NCI-H2227 (cell line): ENCODE measurements at regions not wholly inside any gene's neighbourhood (a gene's known extent, or its start where the extent isn't known, plus 50 kb on each side); places are given as distances from the start of the nearest gene placed in this dataset.

Experiments used
- DNase-seq: peaks from one replicate; lab custom pipeline; 2025; ENCODE audit not compliant: unreplicated experiment; lab: John Stamatoyannopoulos, UW

GRCh38 chr1:80751204-80751603, 1049.5 kb upstream of the ADGRL2 start:
- no peak for DNase-seq

DNA sequence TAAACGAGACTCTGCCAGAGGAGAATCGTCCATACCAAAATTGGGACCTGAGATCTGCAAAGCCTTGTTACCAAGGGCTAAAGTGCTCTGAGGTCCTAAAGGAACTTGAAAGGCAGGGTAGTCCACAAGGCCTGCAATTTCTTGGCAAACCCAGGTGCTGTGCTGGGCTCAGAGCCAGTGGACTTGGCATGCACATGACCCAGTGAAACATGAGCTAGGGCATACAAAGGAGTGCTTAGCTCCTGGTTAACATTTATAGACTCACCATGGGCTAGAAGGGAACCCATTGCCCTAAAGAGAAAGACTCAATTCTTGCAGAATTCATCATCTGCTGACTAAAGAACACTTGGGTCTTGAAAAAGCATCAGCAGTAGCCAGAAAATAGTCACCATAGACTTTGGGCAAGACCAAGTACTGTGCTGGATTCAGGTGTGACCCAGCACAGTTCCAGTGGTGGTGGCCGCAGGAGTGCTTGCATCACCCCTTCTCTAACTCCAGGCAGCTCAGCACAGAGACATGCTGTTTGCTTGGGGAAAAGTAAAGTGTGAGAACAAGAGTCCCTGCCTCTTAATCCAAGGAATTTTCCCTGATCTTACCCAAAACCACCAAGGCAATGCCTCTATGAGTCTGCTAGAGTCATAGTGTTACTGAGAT, 1069.4 kb upstream of the ADGRL2 start:
- DNase-seq: no peak

- DNase-seq: no peak
Observed at GRCh38 chr1:80722611-80723010, 1078.1 kb upstream of the ADGRL2 start.

- DNase-seq: no peak
Observed at GRCh38 chr1:80706526-80706925, 1094.2 kb upstream of the ADGRL2 start.

DNA sequence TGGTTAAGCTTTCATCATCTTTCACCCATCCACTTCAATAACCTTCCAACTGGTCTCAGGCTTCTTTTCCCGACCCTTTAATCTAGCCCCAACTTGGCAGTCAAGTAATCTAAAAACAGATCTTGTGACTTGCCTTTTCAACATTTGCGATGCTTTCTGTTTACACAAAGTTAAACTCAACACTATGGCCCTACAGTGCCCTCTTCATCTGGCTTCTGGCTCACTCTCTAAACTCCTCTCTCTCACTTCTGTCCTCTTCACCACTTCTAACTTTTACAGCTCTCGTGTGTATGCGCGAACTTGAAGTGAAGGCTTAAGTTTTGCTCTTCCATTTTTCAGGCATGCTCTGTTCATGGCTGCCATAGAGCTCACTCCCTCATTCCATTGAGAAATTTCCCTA, 1122.3 kb upstream of the ADGRL2 start:
- DNase-seq: no peak

GRCh38 chr1:80675454-80675853, 1125.3 kb upstream of the ADGRL2 start:
- no peak for DNase-seq

GRCh38 chr1:80673935-80674597, 1126.7 kb upstream of the ADGRL2 start:
- DNase-seq: no peak

GRCh38 chr1:80668372-80668771, 1132.4 kb upstream of the ADGRL2 start:
- no peak for DNase-seq

GRCh38 chr1:80666073-80666472, 1134.7 kb upstream of the ADGRL2 start:
- no peak for DNase-seq

DNA sequence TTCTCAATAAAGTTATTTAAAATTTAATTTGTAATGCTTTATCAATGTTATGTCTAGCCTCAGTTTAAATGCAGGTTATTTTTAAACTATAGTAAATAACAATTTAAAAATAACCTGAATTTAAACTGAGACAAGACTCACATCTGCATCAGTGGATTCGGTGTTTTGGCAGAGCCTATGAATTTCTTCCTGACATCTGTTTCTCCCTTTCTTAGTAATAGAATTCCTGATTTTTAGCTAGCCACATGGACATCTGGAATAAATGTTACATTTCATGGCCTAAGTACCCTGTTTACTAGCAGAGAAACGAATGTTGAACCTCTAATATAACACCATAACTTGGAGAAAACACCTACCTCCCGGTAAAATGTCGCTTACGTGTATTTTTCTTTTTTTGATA, 1141.6 kb upstream of the ADGRL2 start:
- DNase-seq: no peak

DNA sequence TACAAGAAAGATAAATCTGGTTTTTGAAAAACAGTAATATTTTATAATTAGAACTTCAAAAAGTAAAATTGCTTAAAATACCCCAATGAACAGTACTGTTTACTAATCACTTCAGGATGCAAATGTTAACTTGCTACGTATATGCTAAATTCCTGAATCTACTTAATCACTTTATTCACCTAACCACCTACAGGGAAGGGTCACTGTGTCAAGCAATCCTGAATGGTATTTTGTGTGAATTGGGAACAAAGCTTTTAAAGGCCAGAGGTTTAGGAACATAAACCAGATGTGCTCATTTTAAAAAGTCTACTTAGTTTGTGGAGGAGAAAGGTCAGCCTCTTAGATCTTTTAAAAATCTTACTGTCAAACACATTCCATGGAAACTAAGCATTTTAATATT, 1143.0 kb upstream of the ADGRL2 start:
- DNase-seq: no peak

DNA sequence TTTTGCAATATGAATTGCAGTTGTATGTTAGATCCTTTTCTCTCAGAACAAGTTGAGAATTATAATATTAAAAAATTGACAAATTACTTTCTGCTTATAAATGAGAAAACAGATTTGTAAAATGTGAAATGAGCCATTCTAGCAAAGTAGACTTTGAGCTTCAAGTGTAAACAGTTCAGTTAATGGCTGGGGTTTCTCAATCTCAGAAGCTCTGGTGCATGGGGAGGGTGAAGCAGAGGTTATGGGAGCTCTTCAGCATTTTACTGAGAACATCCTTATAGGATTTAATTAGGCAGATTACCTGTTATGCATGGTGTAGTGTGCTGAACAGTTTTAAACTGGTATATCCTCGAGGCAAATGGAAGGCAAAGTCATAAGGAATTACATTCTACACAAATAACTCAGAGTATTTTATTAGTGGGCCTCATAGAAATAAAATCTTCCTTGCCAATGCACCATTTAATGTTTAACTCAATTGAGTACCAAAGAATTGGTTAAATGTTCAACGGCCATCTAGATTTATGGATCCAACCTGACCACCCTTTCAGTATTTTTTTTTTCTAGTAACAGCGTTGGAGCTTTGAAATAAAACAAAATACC, 1143.6 kb upstream of the ADGRL2 start:
- DNase-seq: no peak

DNA sequence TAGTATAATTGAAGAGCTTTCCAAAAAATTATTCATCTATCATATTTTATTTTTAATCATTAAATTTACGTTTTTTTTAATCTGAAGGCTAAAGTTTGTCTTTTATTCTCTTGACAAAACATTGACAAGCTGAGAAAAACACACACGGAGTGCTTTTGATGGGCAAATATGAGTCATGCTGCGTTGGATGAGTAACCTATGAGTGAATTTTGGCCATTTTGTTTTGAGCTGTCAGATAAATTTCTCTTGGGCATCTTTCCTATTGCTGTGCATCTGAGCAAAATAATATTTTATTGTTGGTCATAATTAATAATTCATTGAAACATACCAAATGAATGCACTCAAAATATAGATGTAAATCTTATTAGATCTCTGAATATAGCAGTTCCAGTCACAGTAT, 1144.1 kb upstream of the ADGRL2 start:
- DNase-seq: no peak

DNA sequence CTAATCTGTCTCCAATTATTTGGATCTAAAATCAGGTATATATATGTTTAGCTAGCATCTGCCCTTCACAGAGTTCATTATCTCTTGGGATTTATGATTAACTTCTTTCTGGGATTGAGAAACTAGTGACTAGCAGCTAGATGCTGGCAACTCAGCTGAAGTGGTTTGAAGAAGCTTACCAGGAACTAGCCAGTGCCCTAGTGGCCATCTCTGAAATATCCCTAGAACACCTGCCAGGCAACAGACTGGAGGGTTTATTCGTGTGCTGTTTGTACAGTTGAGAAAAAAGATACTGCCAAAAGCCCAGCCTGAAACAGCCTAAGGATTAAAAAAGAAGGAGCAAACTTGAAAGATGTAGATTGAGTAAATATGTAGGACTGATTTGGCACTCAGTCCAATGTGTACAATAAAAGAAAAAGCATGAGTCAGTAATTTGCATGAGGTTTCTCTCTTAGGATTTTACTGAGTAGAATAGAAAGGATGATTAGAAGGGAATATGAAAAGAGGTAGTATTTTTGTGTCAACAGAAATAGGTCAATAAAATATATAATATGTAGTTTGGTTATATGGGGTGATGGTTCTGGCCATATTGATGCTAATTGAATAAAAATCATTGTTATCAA, 1144.6 kb upstream of the ADGRL2 start:
- DNase-seq: no peak

GRCh38 chr1:80646053-80646452, 1154.7 kb upstream of the ADGRL2 start:
- DNase-seq: no peak

GRCh38 chr1:80645621-80646020, 1155.1 kb upstream of the ADGRL2 start:
- no peak for DNase-seq

DNA sequence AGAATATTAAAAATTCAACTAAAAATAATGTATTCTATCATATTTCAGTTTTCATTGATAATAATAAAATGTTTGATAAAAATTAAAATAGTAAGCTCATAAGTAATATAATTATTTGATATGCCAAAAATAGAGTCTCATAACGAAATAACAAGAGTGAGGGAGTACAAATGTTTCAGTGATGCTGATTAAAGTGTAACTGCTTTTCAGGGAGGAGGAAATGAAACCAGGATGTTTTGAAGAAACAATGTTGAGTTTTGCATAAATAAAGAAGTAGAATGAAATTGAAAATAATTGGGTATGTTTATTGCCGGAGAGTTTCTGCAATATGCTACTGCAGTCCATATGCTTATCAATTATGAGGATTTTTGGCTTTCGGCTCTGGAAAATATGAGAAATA, 1159.8 kb upstream of the ADGRL2 start:
- no peak for DNase-seq

DNA sequence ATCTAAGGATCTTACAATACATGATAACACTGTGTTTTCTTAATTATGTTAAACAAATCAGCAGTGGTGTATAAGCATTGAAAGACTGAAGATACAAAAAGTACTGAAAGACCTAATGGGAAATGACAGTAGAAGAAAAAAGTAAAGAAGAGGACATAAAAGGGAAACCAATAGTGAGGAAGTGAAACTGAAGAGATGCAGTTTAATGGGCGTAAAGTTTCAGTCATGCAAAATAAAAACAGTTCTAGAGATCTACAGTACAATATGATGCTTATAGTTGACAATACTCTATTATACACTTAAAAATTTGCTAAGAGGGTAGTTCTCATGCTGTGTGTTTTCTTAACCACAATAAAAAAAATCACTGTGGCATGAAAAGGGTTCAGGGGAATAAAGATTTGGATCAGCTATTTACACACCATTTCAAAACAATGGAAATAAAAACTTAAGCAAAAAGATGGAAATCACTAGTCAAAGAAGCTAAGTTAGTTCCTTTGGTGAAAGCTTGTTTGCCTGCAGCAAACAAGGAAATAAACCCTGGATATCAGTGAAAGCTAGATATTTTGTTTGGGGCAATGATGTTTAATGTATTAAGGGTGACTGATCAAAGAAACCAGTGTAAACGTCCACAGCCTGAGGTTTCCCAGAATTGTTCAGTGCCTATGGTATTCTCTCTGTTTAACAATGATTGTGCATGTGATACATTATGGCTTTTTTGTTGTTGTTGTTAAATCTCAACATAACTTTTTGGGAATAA, 1160.8 kb upstream of the ADGRL2 start:
- no peak for DNase-seq

DNA sequence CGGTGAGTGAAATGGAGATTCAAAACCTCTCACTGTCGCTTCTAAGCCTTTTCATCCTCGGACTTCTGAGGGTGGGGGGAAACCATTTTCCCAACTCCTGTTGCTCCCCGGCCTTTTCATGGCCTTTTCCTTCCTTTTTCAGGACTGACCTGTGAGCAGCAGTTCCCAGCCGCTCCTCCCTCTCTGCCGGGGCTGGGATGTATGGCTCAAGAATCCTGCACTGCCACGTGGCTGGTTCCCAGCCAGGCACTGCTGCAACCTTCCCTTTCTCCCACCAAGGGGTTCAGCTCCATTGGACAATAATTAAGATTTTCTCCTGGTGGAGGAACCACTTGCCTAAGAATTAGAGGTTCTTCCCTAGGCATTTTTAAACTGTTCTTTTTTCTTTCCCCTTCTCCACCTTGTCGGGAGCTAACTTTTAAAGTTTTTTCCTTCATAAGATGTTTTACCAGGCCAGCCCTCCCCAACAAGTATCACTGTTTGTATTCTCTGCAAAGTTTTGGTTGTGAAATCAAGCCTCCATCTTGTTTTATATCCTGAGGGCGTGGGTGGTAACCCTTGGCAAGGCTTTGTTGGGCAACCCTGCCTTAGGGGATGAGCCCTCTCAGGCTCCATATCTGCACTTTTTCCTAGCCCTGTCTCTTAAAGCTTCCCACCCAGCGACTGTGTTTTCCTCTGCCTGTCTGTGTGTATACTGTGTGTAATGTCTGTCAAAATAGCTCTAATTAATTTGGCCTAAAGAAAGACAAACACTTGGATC, 1166.6 kb upstream of the ADGRL2 start:
- no peak for DNase-seq

DNA sequence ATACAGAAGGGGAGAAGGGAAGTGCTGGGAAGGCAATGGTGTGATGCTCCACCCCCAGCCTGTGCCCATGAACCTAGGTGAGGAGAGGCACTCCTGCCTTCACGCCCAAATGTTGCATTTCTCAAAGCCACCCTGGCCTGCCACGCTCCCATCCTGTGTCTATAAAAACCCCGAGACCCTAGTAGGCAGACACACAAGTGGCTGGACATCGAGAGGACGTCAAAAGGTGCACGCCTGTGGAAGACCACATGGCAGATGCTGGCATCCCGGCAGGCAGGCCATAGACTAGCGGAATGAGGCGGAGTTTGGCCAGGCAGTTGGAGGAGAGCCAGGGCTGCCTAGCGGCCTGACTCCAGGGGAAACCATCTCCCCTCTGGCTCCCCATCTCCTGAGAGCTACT, 1168.5 kb upstream of the ADGRL2 start:
- DNase-seq: no peak
